Epithelial cell of proximal tubule (primary cell): ENCODE measurements at regions not wholly inside any gene's neighbourhood (a gene's known extent, or its start where the extent isn't known, plus 50 kb on each side); places are given as distances from the start of the nearest gene placed in this dataset.

Source experiments
- DNase-seq: peaks from one replicate; pipeline ENCODE4 v3.0.0-alpha.2; 2011; ENCODE audit warnings: low read depth
- H3K4me3 ChIP-seq: 2 replicates; pipeline ENCODE4 v1.5.1; 2011; ENCODE audit warnings: low read depth, mild to moderate bottlenecking, low read length
- TF ChIP-seq, protein P1 (sequence below): conservative IDR thresholded peaks from 2 replicates; pipeline ENCODE4 v1.5.1; 2012; ENCODE audit warnings: low read depth, mild to moderate bottlenecking, low read length

DNA sequence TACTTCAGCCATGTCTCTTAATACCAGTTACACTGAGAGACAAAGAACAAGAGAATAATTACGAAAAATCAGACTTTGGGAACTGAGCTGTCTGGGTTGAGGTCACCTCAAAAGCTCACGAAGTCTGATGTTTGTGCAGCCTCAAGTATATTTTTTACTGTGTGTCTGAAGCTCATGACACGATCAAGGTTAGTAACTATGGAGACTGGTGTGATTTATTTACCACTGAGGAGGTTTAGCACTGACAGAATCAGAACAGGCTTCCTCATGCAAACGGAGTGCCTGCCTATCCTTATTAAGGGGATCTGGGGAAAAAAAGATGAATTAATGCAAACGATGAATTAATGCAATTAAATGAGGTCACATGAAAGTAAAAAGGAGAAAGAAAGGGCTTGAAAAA lies 61.1 kb upstream of the RAPH1 start:
- TF ChIP-seq, protein P1, sequence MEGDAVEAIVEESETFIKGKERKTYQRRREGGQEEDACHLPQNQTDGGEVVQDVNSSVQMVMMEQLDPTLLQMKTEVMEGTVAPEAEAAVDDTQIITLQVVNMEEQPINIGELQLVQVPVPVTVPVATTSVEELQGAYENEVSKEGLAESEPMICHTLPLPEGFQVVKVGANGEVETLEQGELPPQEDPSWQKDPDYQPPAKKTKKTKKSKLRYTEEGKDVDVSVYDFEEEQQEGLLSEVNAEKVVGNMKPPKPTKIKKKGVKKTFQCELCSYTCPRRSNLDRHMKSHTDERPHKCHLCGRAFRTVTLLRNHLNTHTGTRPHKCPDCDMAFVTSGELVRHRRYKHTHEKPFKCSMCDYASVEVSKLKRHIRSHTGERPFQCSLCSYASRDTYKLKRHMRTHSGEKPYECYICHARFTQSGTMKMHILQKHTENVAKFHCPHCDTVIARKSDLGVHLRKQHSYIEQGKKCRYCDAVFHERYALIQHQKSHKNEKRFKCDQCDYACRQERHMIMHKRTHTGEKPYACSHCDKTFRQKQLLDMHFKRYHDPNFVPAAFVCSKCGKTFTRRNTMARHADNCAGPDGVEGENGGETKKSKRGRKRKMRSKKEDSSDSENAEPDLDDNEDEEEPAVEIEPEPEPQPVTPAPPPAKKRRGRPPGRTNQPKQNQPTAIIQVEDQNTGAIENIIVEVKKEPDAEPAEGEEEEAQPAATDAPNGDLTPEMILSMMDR = no peak
- no peak for DNase-seq
- H3K4me3 ChIP-seq = no peak overlapping the region

DNA sequence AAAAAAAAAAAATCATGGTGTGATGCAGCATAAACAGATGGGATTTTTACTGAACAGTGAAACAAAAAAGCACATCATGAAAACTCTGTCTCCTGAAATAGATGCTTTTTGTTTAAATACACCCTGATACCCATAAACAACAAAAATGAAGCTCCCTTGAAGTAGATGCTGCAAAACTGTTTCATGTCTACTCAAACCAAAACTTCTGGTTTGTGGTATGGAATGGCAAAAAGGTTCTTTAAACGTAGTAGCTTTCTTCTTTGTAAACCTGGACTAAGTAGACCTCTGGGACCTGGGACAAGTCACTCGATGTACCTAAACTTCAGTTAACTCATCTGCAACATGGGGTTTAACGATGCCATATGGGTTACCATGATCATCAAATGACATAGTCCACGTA lies 64.4 kb upstream of the RAPH1 start:
- no peak overlapping the region for H3K4me3 ChIP-seq
- no peak for DNase-seq
- TF ChIP-seq, protein P1 = no peak

- no peak overlapping the region for H3K4me3 ChIP-seq
- TF ChIP-seq, protein P1 = no peak
- DNase-seq = no peak
Measured at GRCh38 chr2:203600286-203600685, 65.2 kb upstream of the RAPH1 start.

DNA sequence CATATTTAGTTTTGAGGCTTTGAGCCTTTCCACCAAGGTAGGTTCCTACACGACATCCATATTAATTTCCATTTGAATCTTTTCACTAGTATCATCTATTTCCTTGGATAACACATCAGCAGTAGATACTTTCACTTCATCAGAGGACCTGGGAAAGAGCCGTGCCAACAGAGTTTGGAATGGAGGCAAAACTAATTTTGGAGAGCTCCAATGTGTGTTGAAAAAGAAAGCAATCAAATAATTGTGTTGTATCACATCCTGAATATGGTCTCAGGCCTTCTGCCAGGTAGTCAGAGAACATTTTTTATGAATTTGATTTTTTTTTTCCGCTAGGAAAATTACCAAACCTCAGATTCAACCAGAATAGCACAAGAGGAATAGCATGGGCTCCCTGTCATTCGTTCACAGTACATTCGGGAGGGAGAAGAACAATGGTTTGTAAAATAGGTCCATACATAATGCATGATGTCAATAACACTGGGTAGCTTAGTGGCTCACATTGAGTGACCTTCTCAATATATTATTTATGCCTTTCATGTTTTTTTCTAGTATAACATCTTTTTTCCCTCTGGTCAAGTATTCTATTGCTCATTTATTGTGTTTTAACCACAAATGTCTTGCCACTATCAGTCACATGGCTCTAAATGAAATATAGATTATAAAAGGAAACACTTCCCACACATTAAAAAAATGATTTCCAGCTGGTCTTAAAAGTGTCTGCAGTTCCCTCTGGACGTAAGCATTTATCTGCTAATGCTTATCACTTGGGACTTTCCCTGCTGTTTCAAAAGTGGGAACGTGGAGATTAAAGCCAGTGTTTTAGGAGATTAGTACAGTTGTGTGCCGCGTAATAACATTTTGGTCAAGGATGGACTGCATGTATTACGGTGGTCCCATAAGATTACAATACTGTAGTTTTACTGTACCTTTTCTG lies 68.6 kb upstream of the RAPH1 start:
- H3K4me3 ChIP-seq = no peak overlapping the region
- TF ChIP-seq, protein P1 = no peak
- DNase-seq = no peak

DNA sequence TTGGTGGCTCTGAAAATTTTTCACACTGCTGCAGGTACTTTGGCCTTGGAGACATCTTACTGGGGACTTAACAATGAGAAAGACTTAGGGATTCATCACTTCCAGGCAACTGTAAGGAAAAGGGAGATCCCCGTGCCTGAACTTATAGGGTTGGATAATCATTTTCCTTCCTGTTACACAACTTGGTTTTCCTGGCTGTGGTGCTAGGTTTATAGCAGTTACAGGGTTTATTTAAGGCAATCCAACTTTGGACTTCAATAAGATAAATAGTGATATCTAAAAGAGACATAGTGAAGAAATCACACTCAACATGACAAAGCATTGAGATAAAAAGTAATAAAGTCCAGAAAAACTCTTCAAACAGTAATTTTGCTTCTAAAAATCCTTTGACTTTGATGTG lies 70.2 kb upstream of the RAPH1 start:
- TF ChIP-seq, protein P1 = no peak
- DNase-seq = no peak
- H3K4me3 ChIP-seq = no peak overlapping the region

DNA sequence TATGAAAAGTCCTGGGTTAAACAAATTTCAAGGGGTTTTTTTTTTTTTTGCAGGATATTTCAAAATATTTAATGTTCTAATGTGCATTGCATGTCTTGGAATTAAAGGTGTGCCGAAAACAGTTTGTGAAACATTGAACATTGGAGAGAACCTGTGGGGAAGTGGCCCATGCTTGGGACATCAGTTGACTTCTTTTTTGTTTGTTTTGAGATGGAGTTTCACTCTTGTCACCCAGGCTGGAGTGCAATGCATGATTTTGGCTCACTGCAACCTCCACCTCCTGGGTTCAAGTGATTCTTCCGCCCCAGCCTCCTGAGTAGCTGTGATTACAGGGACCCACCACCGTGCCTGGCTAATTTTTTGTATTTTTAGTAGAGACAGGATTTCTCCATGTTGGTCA lies 71.0 kb upstream of the RAPH1 start:
- H3K4me3 ChIP-seq = no peak overlapping the region
- no peak for DNase-seq
- TF ChIP-seq, protein P1 = no peak

DNA sequence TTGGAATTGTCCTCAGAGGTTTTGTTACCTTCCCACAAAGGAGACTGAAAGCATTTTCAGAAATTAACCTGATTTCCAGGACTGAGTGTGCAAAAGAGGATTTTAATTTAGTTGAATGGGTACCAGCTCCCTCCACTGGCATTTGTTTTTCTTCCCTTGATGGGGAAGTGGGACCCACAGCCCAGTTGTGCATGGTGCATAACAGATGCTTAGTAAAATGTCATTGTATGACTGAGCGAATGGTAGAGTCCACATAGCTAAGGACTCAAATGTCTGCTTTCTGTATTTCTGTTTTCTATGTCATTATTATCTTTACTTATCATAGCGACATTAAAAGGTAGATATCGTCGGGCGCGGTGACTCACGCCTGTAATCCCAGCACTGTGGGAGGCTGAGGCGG lies 75.5 kb upstream of the RAPH1 start:
- TF ChIP-seq, protein P1 = no peak
- no peak overlapping the region for H3K4me3 ChIP-seq
- DNase-seq = no peak
